Parathyroid adenoma (tissue), 2 donors: ENCODE measurements at regions not wholly inside any gene's neighbourhood (a gene's known extent, or its start where the extent isn't known, plus 50 kb on each side); places are given as distances from the start of the nearest gene placed in this dataset.

ENCODE experiments used
- H2AFZ ChIP-seq: fragments of 300-600 bp; sonication (generic); one replicate; pipeline ENCODE4 v1.7.0; 2017; ENCODE audit warnings: antibody characterized with exemption, mild to moderate bottlenecking
- H3K27ac ChIP-seq: fragments of 300-600 bp; sonication (generic); one replicate; pipeline ENCODE4 v1.7.0; 2017
- H3K27me3 ChIP-seq: fragments of 300-600 bp; sonication (generic); one replicate; pipeline ENCODE4 v1.7.0; 2017; ENCODE audit warnings: low read length; ENCODE audit not compliant: control insufficient read depth, insufficient read depth
- H3K36me3 ChIP-seq: fragments of 300-600 bp; sonication (generic); one replicate; pipeline ENCODE4 v1.7.0; 2017; ENCODE audit warnings: low read length; ENCODE audit not compliant: control insufficient read depth, insufficient read depth
- H3K4me1 ChIP-seq: fragments of 300-600 bp; sonication (generic); one replicate; pipeline ENCODE4 v1.7.0; 2017; ENCODE audit warnings: control low read depth
- H3K4me2 ChIP-seq: fragments of 300-600 bp; sonication (generic); one replicate; pipeline ENCODE4 v1.7.0; 2017; ENCODE audit warnings: low read length
- H3K4me3 ChIP-seq: fragments of 300-600 bp; sonication (generic); one replicate; pipeline ENCODE4 v1.7.0; 2017; ENCODE audit warnings: low read depth, low read length
- H3K79me2 ChIP-seq: fragments of 300-600 bp; sonication (generic); one replicate; pipeline ENCODE4 v1.7.0; 2017; ENCODE audit warnings: control low read depth
- H3K9ac ChIP-seq: fragments of 300-600 bp; sonication (generic); one replicate; pipeline ENCODE4 v1.7.0; 2017; ENCODE audit warnings: mild to moderate bottlenecking
- H3K9me3 ChIP-seq: fragments of 300-600 bp; sonication (generic); one replicate; pipeline ENCODE4 v1.7.0; 2017; ENCODE audit warnings: low read length; ENCODE audit not compliant: control insufficient read depth
- TF ChIP-seq, protein P1 (sequence below): fragments of 300-600 bp; sonication (generic); IDR thresholded peaks from one replicate; pipeline ENCODE4 v1.7.0; 2017; ENCODE audit warnings: antibody characterized with exemption, mild to moderate bottlenecking
- donor health status: primary hyperparathyroidism.

- Histone ChIP-seq H3K4me2 (no peak overlapping the region), H3K79me2 (peaks cover 18% of the 10 kb centered on the region), H3K27me3 (no peaks in the 10 kb centered on the region), H3K9me3 (no peaks in the 10 kb centered on the region), H3K4me1 (peaks cover 6% of the 10 kb centered on the region), H3K36me3 (no peaks in the 10 kb centered on the region), H3K4me3 (no peak overlapping the region), H3K9ac (no peak overlapping the region), H3K27ac (no peak overlapping the region), H2AFZ (no peak overlapping the region)
- TF ChIP-seq, protein P1, sequence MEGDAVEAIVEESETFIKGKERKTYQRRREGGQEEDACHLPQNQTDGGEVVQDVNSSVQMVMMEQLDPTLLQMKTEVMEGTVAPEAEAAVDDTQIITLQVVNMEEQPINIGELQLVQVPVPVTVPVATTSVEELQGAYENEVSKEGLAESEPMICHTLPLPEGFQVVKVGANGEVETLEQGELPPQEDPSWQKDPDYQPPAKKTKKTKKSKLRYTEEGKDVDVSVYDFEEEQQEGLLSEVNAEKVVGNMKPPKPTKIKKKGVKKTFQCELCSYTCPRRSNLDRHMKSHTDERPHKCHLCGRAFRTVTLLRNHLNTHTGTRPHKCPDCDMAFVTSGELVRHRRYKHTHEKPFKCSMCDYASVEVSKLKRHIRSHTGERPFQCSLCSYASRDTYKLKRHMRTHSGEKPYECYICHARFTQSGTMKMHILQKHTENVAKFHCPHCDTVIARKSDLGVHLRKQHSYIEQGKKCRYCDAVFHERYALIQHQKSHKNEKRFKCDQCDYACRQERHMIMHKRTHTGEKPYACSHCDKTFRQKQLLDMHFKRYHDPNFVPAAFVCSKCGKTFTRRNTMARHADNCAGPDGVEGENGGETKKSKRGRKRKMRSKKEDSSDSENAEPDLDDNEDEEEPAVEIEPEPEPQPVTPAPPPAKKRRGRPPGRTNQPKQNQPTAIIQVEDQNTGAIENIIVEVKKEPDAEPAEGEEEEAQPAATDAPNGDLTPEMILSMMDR: no peak
Measured at GRCh38 chr6:56759521-56759920, 116.8 kb upstream of the DST start.

DNA sequence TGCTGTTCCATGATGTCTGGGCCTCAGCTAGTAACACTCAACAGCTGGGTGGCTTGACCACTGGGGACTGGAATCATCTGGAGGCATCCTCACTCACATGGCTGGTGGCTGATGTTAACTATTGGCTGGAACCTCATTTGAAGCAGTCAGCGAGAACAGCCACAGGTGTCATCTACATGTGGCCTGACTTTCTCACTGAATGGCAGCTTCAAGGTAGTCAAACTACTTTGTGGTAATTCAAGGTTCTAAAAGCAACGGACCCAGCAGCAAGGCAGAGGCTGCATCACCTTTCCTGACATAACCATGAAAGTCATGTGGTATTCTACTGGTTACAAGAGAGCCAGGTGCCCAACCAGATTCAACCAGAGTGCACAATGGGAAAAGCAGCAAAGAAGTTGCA lies 115.9 kb upstream of the DST start:
- H3K4me2 ChIP-seq: no peak overlapping the region
- no peak overlapping the region for H2AFZ ChIP-seq
- TF ChIP-seq, protein P1: no peak
- no peaks in the 10 kb centered on the region for H3K9me3 ChIP-seq
- no peaks in the 10 kb centered on the region for H3K36me3 ChIP-seq
- H3K9ac ChIP-seq: no peak overlapping the region
- no peaks in the 10 kb centered on the region for H3K4me1 ChIP-seq
- H3K27ac ChIP-seq: no peak overlapping the region
- no peaks in the 10 kb centered on the region for H3K27me3 ChIP-seq
- peaks cover 18% of the 10 kb centered on the region for H3K79me2 ChIP-seq
- H3K4me3 ChIP-seq: no peak overlapping the region

GRCh38 chr6:56758120-56758519 lies 115.4 kb upstream of the DST start:
- H3K36me3 ChIP-seq: no peaks in the 10 kb centered on the region
- no peak overlapping the region for H3K4me3 ChIP-seq
- H3K9me3 ChIP-seq: no peaks in the 10 kb centered on the region
- TF ChIP-seq, protein P1: no peak
- H3K4me1 ChIP-seq: no peaks in the 10 kb centered on the region
- no peaks in the 10 kb centered on the region for H3K27me3 ChIP-seq
- no peak overlapping the region for H3K4me2 ChIP-seq
- no peak overlapping the region for H3K27ac ChIP-seq
- H2AFZ ChIP-seq: no peak overlapping the region
- peaks cover 18% of the 10 kb centered on the region for H3K79me2 ChIP-seq
- H3K9ac ChIP-seq: no peak overlapping the region

DNA sequence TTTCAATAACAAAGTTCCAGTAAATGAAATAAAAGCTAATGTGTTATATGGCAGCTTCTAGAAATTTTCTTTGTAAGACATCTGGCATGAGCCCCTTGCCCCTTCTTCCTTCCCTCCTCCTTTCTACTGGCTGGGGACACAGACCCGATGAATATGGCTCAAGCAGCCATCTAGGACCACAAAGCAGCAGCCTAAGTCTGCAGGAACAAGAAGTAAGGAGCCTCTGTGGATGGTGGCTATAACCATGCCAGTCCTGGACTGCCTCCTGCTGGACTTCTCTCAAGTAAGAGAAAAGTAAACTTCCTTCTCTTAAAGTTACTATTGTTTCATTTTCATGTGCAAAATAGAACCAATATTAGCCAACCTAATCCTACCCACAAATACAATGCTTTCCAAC lies 114.9 kb upstream of the DST start:
- TF ChIP-seq, protein P1: no peak
- H3K9ac ChIP-seq: no peak overlapping the region
- H3K36me3 ChIP-seq: no peaks in the 10 kb centered on the region

GRCh38 chr6:56756791-56757587 lies 114.3 kb upstream of the DST start:
- no peaks in the 10 kb centered on the region for H3K36me3 ChIP-seq
- no peak overlapping the region for H2AFZ ChIP-seq
- H3K27me3 ChIP-seq: no peaks in the 10 kb centered on the region
- no peak overlapping the region for H3K4me2 ChIP-seq
- no peak overlapping the region for H3K27ac ChIP-seq
- H3K9me3 ChIP-seq: no peaks in the 10 kb centered on the region
- H3K4me3 ChIP-seq: no peak overlapping the region
- H3K79me2 ChIP-seq: peaks cover 18% of the 10 kb centered on the region
- no peaks in the 10 kb centered on the region for H3K4me1 ChIP-seq
- H3K9ac ChIP-seq: no peak overlapping the region
- TF ChIP-seq, protein P1: no peak

More for the DNA sequence above, 114.9 kb upstream of the DST start:
- H3K9me3 ChIP-seq: no peaks in the 10 kb centered on the region
- H3K79me2 ChIP-seq: peaks cover 18% of the 10 kb centered on the region
- no peak overlapping the region for H3K27ac ChIP-seq
- H2AFZ ChIP-seq: no peak overlapping the region
- no peaks in the 10 kb centered on the region for H3K4me1 ChIP-seq
- H3K27me3 ChIP-seq: no peaks in the 10 kb centered on the region
- H3K4me2 ChIP-seq: no peak overlapping the region
- no peak overlapping the region for H3K4me3 ChIP-seq
